Activated CD4-positive, alpha-beta T cell treated with anti-CD3 and anti-CD28 coated beads for 1 hour (primary cell): ENCODE measurements at regions not wholly inside any gene's neighbourhood (a gene's known extent, or its start where the extent isn't known, plus 50 kb on each side); places are given as distances from the start of the nearest gene placed in this dataset.
"Not testable (repeated sequence)": the region's sequence is repeated elsewhere in the genome, so short reads cannot be mapped to it uniquely, and the experiment has no call there.

ENCODE experiments used
- DNase-seq: peaks from one replicate; pipeline ENCODE4 v3.0.0-alpha.2; 2020

- not testable (repeated sequence) for DNase-seq
Observed at GRCh38 chr15:92827991-92828390, 72.1 kb upstream of the CHD2 start.

DNA sequence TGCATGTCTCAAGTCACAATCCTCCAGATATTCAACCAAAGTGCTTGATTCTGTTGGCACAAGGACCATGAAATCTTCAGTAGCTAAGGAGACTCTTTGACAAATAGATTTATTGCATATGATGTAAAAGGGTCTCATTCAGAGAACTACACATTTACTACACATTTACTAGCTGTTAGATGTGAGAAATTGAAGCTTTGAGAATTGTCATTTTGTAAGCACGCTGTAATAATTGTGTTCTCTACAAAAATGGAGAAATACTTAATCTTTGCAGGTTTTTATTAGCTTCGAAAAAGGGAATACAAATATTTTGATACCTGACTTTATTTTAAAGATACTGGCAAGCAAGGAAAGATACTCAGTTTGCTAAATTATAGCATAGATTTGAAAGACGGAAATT lies 70.2 kb upstream of the CHD2 start:
- DNase-seq = no peak

DNA sequence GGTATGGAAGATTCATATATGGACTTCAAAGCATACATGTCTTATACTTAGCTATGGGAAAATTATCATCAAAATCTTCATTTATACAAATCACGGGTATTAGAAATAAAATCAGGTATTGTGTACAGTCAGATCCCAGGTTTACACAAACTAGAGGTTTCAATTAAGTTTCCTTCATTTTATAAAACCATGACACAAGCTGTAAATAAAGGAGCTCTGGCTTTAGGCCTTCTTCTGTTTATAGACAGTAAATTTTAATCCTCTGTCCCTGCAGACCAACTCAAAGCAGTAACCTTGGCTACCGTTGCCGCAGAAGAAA lies 68.8 kb upstream of the CHD2 start:
- DNase-seq = no peak

GRCh38 chr15:92831655-92832328 lies 68.3 kb upstream of the CHD2 start:
- DNase-seq = peak; percentile 88

- DNase-seq = no peak
Observed at GRCh38 chr15:92833106-92833433, 67.1 kb upstream of the CHD2 start.

GRCh38 chr15:92833493-92834271 lies 66.4 kb upstream of the CHD2 start:
- DNase-seq = no peak

DNA sequence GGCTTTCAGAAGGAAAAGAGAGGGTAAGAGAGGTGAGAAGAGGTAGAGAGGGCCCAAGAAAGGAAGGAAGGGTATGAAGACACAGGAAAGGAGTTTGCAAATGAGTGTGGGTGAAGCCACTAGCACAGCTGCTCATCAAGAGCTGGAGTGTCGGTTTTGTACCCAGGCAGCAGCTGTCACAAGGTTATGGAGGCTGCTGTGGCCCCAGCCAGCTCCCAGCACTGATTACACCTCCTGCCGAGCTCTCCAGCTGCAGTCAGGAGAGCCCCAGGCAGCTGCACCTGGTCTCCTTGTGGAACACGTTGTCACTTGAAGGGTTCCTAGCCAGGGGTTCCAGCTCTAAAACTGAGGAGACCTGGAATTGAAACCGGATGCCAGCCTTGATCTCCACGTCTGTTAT lies 60.4 kb upstream of the CHD2 start:
- DNase-seq = no peak

DNA sequence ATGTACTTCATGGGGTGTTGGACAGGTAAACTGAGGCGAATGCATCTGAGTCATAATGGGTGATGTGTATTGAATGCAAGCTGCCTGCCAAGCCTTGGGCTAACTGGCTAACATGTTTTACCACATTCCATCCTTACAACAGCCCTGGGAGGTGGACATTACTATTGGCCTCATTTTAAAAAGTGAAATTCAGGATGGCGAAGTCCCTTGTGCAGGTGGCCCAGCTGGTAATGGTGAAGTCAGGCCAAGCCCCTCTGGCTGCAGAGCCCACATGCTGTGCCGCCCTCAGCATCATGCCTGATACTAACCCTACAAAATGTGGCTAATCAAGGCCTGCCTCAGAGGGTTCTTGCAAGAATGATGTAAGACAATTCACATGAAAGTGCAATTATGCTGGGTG lies 60.0 kb upstream of the CHD2 start:
- no peak for DNase-seq

- no peak for DNase-seq
Observed at GRCh38 chr15:92843326-92843725, 56.8 kb upstream of the CHD2 start.

GRCh38 chr15:92843814-92844213 lies 56.3 kb upstream of the CHD2 start:
- no peak for DNase-seq

- DNase-seq = no peak
Observed at GRCh38 chr15:92845126-92845508, 55.0 kb upstream of the CHD2 start.

DNA sequence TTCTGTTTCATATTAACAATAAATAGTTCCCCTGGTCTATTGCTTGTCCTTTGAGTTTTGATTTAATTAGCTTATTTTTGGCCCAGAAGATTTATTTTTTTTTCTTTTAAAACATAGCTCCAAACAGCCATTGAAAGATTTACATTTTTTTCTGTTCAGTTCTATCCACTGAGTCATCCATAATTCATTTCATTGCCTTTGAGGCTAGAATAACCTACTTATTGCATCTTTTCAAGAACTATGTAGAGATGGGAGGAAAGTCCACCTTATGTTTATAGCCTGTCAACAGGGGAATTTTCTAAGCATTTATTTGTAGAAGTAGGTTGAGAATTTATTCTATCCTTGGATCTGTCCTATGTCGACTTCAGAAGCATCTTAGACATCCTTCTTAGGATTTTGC lies 53.4 kb upstream of the CHD2 start:
- DNase-seq = no peak

GRCh38 chr15:92847841-92848240 lies 52.3 kb upstream of the CHD2 start:
- DNase-seq = no peak

- DNase-seq = no peak
Observed at GRCh38 chr15:92848464-92848851, 51.7 kb upstream of the CHD2 start.

- DNase-seq = peak; percentile 15
Observed at GRCh38 chr15:92848852-92849598, 51.1 kb upstream of the CHD2 start.

GRCh38 chr15:92850218-92850617 lies 49.9 kb upstream of the CHD2 start:
- not testable (repeated sequence) for DNase-seq
